Heart left ventricle (tissue), 13 donors: ENCODE measurements at regions not wholly inside any gene's neighbourhood (a gene's known extent, or its start where the extent isn't known, plus 50 kb on each side); places are given as distances from the start of the nearest gene placed in this dataset.

ENCODE experiments used
- CTCF ChIP-seq, 12 donors: fragments of 200-600 bp; sonication (generic) in 4 of 12; IDR thresholded peaks; one replicate each; pipeline versions ENCODE4 v1.5.0 to v1.8.0; 2018 to 2022; ENCODE audit warnings: antibody characterized with exemption in 12 of 12, mild to moderate bottlenecking in 5 of 12
- POLR2A ChIP-seq, 2 donors: fragments of 450-650 bp; IDR thresholded peaks; one replicate each; pipeline ENCODE4 v1.6.1; 2017; ENCODE audit warnings: antibody characterized with exemption in 2 of 2, mild to moderate bottlenecking in 2 of 2, moderate library complexity in 2 of 2
- donor health status: ischemic (EF 13 %, LVEDD 7.1; RV severe dilation, severe dysfunction).
- donor health status: DM: no; HTN: yes; CAD: no.
- donor health status: DM: no; HTN: no; CAD: no.
- donor health status: ischemic (EF 25% LVEDD 6.9; RV normal size, moderate dysfunction).
- donor health status: ischemic (EF 25% LVEDD 5.7; RV mildly dilated, moderate dysfunction).
- donor health status: ischemic (EF 35%, LVEDD 5.7; RV mildly dilated, moderate dysfunction).
- donor health status: nonischemic (EF 11% LVEDD 7.7; RV severe dilation, severe dysfunction).
- donor health status: DM: yes; HTN: yes; CAD: no.
- donor health status: PGD.
- donor health status: ischemic (EF 29% LVEDD 5.4; RV normal size, mild dysfunction).
- donor health status: nonischemic (EF 23%, LVEDD 6.1; RV moderate dilation, normal function).

GRCh38 chr3:128550113-128550440 is 57.1 kb upstream of the GATA2 start:
- TF ChIP-seq CTCF (IDR thresholded peaks at IDR 0.05) (no peak), POLR2A (IDR thresholded peaks at IDR 0.05) (no peak)
